ENCODE measurements at regions not wholly inside any gene's neighbourhood (a gene's known extent, or its start where the extent isn't known, plus 50 kb on each side); places are given as distances from the start of the nearest gene placed in this dataset.

GRCh38 chr7:27361522-27361921, 118.9 kb downstream of the EVX1 start:
- no peak for TF ChIP-seq CTCF (IDR thresholded peaks at IDR 0.05; ENCODE audit: poor library complexity)
- no peak for TF ChIP-seq EZH2 (IDR thresholded peaks at IDR 0.05; ENCODE audit: borderline replicate concordance)
- no peak for TF ChIP-seq EZH2phosphoT487 (IDR thresholded peaks at IDR 0.05; ENCODE audit: low read depth, severe bottlenecking, unreplicated experiment)

Measured in hepatocyte (in vitro differentiated cells).